HCT116 (cell line): ENCODE measurements at regions not wholly inside any gene's neighbourhood (a gene's known extent, or its start where the extent isn't known, plus 50 kb on each side); places are given as distances from the start of the nearest gene placed in this dataset.

Experiments used
- EZH2phosphoT487 ChIP-seq: fragments of 200-600 bp; IDR thresholded peaks from 2 replicates; pipeline ENCODE4 v1.6.1; 2018; ENCODE audit warnings: antibody characterized with exemption, borderline replicate concordance
- POLR2A ChIP-seq: IDR thresholded peaks from 2 replicates; pipeline ENCODE4 v1.7.0; 2011; ENCODE audit warnings: borderline replicate concordance; ENCODE audit not compliant: insufficient read depth, insufficient read length; ENCODE audit errors: extremely low read depth
- TF ChIP-seq, protein P1 (sequence below), 3 experiments: fragments of 200-600 bp in 1 of 3; sonication (generic) in 1 of 3; IDR thresholded peaks in 2 of 3; conservative IDR thresholded peaks in 1 of 3; 2 replicates each; pipeline ENCODE4 v1.5.1; 2012 to 2017; ENCODE audit warnings: low read depth in 2 of 3, low read length in 2 of 3, antibody characterized with exemption in 1 of 3, borderline replicate concordance in 1 of 3, control low read depth in 1 of 3, mild to moderate bottlenecking in 1 of 3, mixed read lengths in 1 of 3, mixed run types in 1 of 3, moderate library complexity in 1 of 3; ENCODE audit not compliant: insufficient read depth in 1 of 3

DNA sequence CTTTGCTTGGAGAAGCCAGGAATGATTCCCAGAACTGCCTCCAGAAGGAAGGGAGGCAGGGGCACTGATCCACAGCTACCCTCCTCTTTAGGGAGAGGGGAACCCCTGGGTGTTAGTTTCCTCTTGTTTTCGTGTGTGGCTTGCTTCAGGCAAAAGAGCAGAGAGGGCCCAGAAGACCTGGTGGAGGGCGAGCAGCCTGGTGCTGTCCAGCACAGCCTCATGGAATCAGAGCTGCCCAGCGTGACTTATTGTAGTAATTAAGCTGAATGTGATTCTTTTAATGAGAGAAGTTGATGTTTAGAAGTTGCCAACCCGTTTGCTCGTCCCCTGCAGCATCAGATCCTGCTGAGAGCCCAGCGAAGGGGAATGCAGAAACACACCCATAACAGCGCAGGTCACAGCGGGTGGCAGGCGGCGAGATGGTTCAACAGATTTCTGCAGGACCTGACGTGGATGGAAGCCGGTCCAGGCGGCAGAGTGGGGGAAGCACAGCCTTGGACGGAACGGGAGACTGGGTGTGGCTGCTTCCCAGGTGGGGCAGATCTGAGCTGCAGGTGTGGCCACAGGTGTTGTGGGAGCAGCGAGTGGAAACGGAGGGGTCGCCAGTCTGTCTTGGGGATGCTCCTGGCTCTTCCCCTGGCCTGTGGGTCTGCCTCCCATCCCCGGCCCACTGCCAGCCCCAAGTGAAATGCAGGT lies 53.7 kb upstream of the SHH start:
- TF ChIP-seq, protein P1, sequence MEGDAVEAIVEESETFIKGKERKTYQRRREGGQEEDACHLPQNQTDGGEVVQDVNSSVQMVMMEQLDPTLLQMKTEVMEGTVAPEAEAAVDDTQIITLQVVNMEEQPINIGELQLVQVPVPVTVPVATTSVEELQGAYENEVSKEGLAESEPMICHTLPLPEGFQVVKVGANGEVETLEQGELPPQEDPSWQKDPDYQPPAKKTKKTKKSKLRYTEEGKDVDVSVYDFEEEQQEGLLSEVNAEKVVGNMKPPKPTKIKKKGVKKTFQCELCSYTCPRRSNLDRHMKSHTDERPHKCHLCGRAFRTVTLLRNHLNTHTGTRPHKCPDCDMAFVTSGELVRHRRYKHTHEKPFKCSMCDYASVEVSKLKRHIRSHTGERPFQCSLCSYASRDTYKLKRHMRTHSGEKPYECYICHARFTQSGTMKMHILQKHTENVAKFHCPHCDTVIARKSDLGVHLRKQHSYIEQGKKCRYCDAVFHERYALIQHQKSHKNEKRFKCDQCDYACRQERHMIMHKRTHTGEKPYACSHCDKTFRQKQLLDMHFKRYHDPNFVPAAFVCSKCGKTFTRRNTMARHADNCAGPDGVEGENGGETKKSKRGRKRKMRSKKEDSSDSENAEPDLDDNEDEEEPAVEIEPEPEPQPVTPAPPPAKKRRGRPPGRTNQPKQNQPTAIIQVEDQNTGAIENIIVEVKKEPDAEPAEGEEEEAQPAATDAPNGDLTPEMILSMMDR (IDR thresholded peaks at IDR 0.05 in 2 of 3, conservative IDR thresholded peaks at IDR 0.05 in 1 of 3; ENCODE audit: borderline replicate concordance in 1 of 3, insufficient read depth in 1 of 3, low read depth in 2 of 3, low read length in 2 of 3), result no peak
- TF ChIP-seq EZH2phosphoT487 (no peak), POLR2A (no peak)
